ENCODE measurements at regions not wholly inside any gene's neighbourhood (a gene's known extent, or its start where the extent isn't known, plus 50 kb on each side); places are given as distances from the start of the nearest gene placed in this dataset.

GRCh38 chr2:71846072-71846471 is 301.6 kb downstream of the CYP26B1 start:
- TF ChIP-seq POLR2AphosphoS5 (IDR thresholded peaks at IDR 0.05; ENCODE audit: low read depth, low read length), result no peak

- TF ChIP-seq SIN3A (IDR thresholded peaks at IDR 0.05; ENCODE audit: borderline replicate concordance, insufficient read depth, low read length) (no peak), POLR2AphosphoS5 (IDR thresholded peaks at IDR 0.05; ENCODE audit: low read depth, low read length) (no peak), FOXP2 (optimal IDR thresholded peaks at IDR 0.05; ENCODE audit: borderline replicate concordance, extremely low read depth, extremely low read length, insufficient read depth) (no peak)
Measured at GRCh38 chr2:71844967-71845366, 302.7 kb downstream of the CYP26B1 start.

- TF ChIP-seq POLR2AphosphoS5 (IDR thresholded peaks at IDR 0.05; ENCODE audit: low read depth, low read length) (no peak), REST (IDR thresholded peaks at IDR 0.05; ENCODE audit: insufficient read depth in 1 of 2, low read depth in 2 of 2, low read length in 2 of 2) (no peak), SIN3A (IDR thresholded peaks at IDR 0.05; ENCODE audit: borderline replicate concordance, insufficient read depth, low read length) (no peak), FOXP2 (optimal IDR thresholded peaks at IDR 0.05; ENCODE audit: borderline replicate concordance, extremely low read depth, extremely low read length, insufficient read depth) (no peak), TAF1 (IDR thresholded peaks at IDR 0.05; ENCODE audit: borderline replicate concordance, insufficient read depth, low read length) (no peak)
Measured at GRCh38 chr2:71843391-71843850, 304.2 kb downstream of the CYP26B1 start.

GRCh38 chr2:71842744-71843143 is 304.9 kb downstream of the CYP26B1 start:
- TF ChIP-seq POLR2AphosphoS5 (IDR thresholded peaks at IDR 0.05; ENCODE audit: low read depth, low read length) (no peak), SIN3A (IDR thresholded peaks at IDR 0.05; ENCODE audit: borderline replicate concordance, insufficient read depth, low read length) (no peak), REST (IDR thresholded peaks at IDR 0.05; ENCODE audit: insufficient read depth in 1 of 2, low read depth in 2 of 2, low read length in 2 of 2) (no peak), FOXP2 (optimal IDR thresholded peaks at IDR 0.05; ENCODE audit: borderline replicate concordance, extremely low read depth, extremely low read length, insufficient read depth) (no peak), TAF1 (IDR thresholded peaks at IDR 0.05; ENCODE audit: borderline replicate concordance, insufficient read depth, low read length) (no peak)

GRCh38 chr2:71839826-71840225 is 307.8 kb downstream of the CYP26B1 start:
- TF ChIP-seq SIN3A (IDR thresholded peaks at IDR 0.05; ENCODE audit: borderline replicate concordance, insufficient read depth, low read length) (no peak), REST (IDR thresholded peaks at IDR 0.05; ENCODE audit: insufficient read depth in 1 of 2, low read depth in 2 of 2, low read length in 2 of 2) (no peak), FOXP2 (optimal IDR thresholded peaks at IDR 0.05; ENCODE audit: borderline replicate concordance, extremely low read depth, extremely low read length, insufficient read depth) (no peak), POLR2AphosphoS5 (IDR thresholded peaks at IDR 0.05; ENCODE audit: low read depth, low read length) (no peak), TAF1 (IDR thresholded peaks at IDR 0.05; ENCODE audit: borderline replicate concordance, insufficient read depth, low read length) (no peak)

- no peak for TF ChIP-seq FOXP2 (optimal IDR thresholded peaks at IDR 0.05; ENCODE audit: borderline replicate concordance, extremely low read depth, extremely low read length, insufficient read depth)
- no peak for TF ChIP-seq REST (IDR thresholded peaks at IDR 0.05; ENCODE audit: insufficient read depth in 1 of 2, low read depth in 2 of 2, low read length in 2 of 2)
- TF ChIP-seq TAF1 (IDR thresholded peaks at IDR 0.05; ENCODE audit: borderline replicate concordance, insufficient read depth, low read length), result no peak
- TF ChIP-seq POLR2AphosphoS5 (IDR thresholded peaks at IDR 0.05; ENCODE audit: low read depth, low read length), result no peak
- TF ChIP-seq SIN3A (IDR thresholded peaks at IDR 0.05; ENCODE audit: borderline replicate concordance, insufficient read depth, low read length), result no peak
Measured at GRCh38 chr2:71834796-71835195, 312.9 kb downstream of the CYP26B1 start.
